GM19023 (cell line): ENCODE measurements at regions not wholly inside any gene's neighbourhood (a gene's known extent, or its start where the extent isn't known, plus 50 kb on each side); places are given as distances from the start of the nearest gene placed in this dataset.

Experiments used
- ATAC-seq: cut with Tn5 transposase; IDR thresholded peaks from one replicate; pipeline ENCODE4 v1.9.1; 2021; ENCODE audit warnings: mild to moderate bottlenecking, moderate library complexity; ENCODE audit not compliant: unreplicated experiment

DNA sequence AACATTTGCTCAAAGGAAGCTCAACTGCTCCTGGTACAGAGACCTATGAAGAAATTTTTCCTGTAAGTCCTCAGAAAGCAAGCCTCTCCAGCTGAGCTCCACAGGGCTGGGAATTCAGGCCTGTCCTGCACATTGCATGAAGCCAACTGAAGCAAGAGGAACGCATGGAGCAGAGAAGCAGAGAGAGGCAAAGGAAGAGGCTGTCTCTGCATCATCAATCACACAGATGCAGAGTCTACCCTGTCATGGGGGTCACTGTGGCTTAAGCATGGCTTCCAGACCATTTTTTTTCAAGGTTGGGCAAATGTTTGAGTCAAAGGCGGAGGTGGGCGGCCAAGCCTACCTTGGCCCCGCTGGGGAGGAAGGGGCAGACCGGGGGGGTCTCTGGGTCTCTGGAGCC, 110.3 kb upstream of the MSX1 start:
- no peak for ATAC-seq

DNA sequence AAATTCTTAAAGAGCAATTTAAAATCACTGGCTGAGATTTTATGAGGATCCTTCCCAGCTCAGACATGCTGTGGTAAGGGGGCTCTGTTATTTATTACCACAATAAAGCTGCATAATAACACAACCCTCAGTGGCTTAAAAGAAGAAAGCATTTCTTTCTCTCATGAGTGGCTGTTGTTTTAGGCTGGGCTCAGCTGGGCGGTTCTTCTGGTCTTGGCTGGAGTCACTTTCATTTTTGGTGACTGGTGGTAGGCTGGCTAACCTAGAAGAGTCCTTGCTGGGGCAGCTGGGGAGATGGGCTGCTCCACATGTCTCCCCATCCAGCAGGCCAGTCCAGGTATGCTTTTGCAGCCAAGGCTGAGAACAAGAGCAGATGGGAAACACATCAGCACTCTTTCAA, 113.0 kb upstream of the MSX1 start:
- no peak for ATAC-seq

- ATAC-seq, result no peak
Observed at GRCh38 chr4:4740071-4740470, 119.4 kb upstream of the MSX1 start.

GRCh38 chr4:4735870-4736269, 123.6 kb upstream of the MSX1 start:
- ATAC-seq, result no peak

GRCh38 chr4:4735136-4735750, 124.2 kb upstream of the MSX1 start:
- ATAC-seq, result no peak

DNA sequence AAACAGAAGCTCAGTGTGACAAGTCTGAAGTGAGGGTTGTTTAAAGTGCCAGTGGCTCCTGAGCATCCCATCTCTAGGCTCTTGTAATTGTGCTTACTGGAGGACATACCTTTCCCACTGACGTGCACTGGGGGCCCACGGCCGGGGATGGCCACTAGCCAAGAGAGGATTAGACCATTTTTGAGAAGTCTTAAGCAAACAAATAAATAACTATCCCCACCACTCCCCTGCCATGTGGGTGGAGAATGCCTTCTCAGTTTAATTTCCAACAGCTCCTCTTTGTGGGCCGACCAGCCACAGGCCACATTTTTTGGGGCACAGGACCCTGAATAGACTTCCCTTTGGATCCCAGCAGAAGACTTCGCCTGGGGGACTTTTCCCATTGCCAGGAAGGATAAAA, 125.0 kb upstream of the MSX1 start:
- no peak for ATAC-seq

- ATAC-seq, result no peak
Observed at GRCh38 chr4:4733663-4734062, 125.8 kb upstream of the MSX1 start.

GRCh38 chr4:4730249-4730648, 129.2 kb upstream of the MSX1 start:
- ATAC-seq, result no peak

GRCh38 chr4:4729206-4729605, 130.3 kb upstream of the MSX1 start:
- no peak for ATAC-seq

GRCh38 chr4:4727536-4727935, 131.9 kb upstream of the MSX1 start:
- no peak for ATAC-seq

DNA sequence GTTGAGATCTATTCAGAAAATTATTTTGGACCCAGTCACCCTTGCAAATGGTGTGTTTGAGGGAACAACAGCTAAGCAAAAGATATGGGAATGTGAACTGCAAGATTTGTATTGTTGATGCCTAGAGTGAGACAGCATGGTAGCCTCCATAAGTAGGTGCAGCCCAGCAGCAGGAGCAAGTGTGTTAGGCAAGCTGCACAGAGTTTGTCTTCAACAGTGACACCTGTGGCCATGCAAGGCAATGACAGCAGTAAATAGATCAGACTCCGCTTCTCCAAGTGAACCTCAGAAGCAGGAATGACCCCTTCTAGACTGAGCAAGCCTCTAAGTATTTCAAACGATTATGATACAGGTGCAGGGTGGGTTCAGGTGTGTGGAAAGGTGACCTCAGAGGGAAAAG, 133.4 kb upstream of the MSX1 start:
- ATAC-seq, result no peak

DNA sequence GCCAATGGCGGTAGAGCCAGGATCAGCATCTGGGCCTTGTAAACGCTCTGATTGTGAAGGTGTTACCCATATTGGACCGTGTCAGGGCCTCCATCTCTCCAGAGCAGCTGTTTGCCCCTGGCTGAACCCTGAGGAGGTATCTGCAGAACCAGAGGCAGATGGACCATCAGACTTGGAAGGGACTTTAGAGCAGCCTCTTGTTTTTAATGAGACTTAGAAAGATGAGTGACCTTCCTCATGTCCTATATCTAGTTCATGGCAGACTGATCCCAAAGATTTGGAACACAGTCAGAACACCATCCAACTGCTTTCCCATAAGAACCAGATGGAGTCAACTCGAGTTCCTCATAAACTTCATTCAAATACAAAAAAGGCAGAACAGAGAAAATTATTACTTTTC, 135.1 kb upstream of the MSX1 start:
- no peak for ATAC-seq

GRCh38 chr4:4721636-4722035, 137.8 kb upstream of the MSX1 start:
- no peak for ATAC-seq

DNA sequence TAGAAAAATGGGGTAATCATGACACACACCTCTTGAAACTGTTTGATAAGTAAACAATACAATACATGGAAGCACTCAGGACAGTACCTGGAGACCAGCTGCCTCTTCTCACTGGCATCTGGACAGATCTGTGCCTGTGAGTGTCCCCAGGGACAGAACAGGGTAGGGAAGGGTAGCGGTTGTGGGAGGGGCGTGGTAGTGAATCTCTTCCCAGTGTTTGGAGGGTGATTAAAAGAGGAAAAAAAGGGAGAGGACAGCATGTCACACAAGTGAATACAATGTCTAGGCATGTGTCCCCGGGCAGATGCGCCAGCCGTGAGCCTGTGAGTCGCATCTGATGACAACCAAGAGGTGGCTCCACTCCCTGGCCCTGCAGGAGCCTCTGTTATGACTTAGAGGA, 138.8 kb upstream of the MSX1 start:
- no peak for ATAC-seq

GRCh38 chr4:4719436-4719835, 140.0 kb upstream of the MSX1 start:
- ATAC-seq, result no peak

- no peak for ATAC-seq
Observed at GRCh38 chr4:4717692-4718091, 141.8 kb upstream of the MSX1 start.

- no peak for ATAC-seq
Observed at GRCh38 chr4:4714331-4714730, 145.1 kb upstream of the MSX1 start.

GRCh38 chr4:4712800-4713528, 146.5 kb upstream of the MSX1 start:
- ATAC-seq, result no peak

- no peak for ATAC-seq
Observed at GRCh38 chr4:4711902-4712301, 147.6 kb upstream of the MSX1 start.

DNA sequence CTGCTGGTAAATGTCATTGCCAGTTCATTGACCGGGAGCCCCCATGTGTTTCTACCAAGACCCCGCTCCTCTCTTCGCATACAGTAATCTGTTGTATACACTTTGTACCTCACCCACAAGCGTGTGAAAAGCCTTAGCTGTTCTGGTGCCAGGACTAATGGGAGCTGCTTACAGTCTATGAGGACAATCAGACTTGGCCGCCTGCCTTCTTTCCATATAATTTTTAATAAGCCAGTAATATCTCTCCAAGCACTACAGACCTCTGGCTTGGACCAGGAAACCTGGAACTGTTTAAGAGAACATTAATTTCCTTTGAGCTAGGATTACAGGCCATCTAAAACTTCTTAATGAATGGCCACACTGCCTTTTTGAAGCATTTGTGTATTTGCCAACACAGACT, 149.7 kb upstream of the MSX1 start:
- no peak for ATAC-seq

- ATAC-seq, result no peak
Observed at GRCh38 chr4:4704267-4704666, 155.2 kb upstream of the MSX1 start.

DNA sequence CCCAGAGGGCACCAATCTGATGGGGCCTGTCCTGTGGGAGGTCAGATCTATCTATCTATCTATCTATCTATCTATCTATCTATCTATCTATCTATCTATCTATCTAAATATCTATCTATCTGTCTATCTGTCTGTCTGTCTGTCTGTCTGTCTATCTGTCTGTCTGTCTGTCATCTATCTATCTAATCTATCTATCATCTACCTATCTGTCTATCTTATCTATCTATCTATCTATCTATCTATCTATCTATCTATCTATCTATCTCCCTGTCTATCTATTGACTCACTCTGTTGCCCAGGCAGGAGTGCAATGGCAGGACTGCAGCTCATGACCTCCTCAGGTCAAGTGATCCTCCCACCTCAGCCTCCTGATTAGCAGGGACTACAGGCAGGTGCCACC, 155.7 kb upstream of the STX18 start:
- ATAC-seq, result no peak

- ATAC-seq, result no peak
Observed at GRCh38 chr4:4696530-4696929, 154.7 kb upstream of the STX18 start.
